ENCODE measurements at regions not wholly inside any gene's neighbourhood (a gene's known extent, or its start where the extent isn't known, plus 50 kb on each side); places are given as distances from the start of the nearest gene placed in this dataset.

- H2AK5ac ChIP-seq (ENCODE audit: low read depth, low read length): no peak overlapping the region
- ATAC-seq (ENCODE audit: low read depth) (no peak), DNase-seq (no peak)
- no peaks in the 10 kb centered on the region for H3K9me3 ChIP-seq (ENCODE audit: control insufficient read depth, insufficient read depth, low read length)
- H3K4me1 ChIP-seq (ENCODE audit: control insufficient read depth, insufficient read depth, low read length): no peaks in the 10 kb centered on the region
- no peak overlapping the region for H3K4ac ChIP-seq (ENCODE audit: low read depth, low read length)
- no peak overlapping the region for H2AFZ ChIP-seq (replicated peaks; ENCODE audit: low read length, poor library complexity)
- H3K9ac ChIP-seq (ENCODE audit: low read depth, low read length): no peak overlapping the region
- no peak overlapping the region for H4K8ac ChIP-seq (ENCODE audit: low read depth in 2 of 2, low read length in 2 of 2)
- H2BK5ac ChIP-seq (ENCODE audit: low read depth, low read length, poor library complexity, severe bottlenecking): no peak overlapping the region
- dilution Hi-C loops (cut with HindIII; ENCODE audit: low sequenced_read_pairs, unreplicated experiment) (no loop called here), intact Hi-C loops (cut with micrococcal nuclease) (no loop called here), in situ Hi-C loops (cut with MboI; ENCODE audit: low sequenced_read_pairs) (no loop called here)
- no peaks in the 10 kb centered on the region for H3K9me1 ChIP-seq (ENCODE audit: insufficient read depth, low read length)
- no peak overlapping the region for H4K91ac ChIP-seq (ENCODE audit: insufficient read depth, low read depth, low read length)
- ChIA-PET POLR2A (ENCODE audit: unreplicated experiment) (no interaction called here), CTCF (no interaction called here)
- no peak overlapping the region for H3K4me2 ChIP-seq (ENCODE audit: low read depth, low read length)
- no peak overlapping the region for H3K56ac ChIP-seq (ENCODE audit: extremely low read depth, insufficient read depth, low read length)
- H4K20me1 ChIP-seq (ENCODE audit: insufficient read depth, low read length): no peaks in the 10 kb centered on the region
- no TSS peak for BruUV-seq (replicated peaks)
- H3K27me3 ChIP-seq (ENCODE audit: control insufficient read depth, insufficient read depth, low read length): peaks cover 7% of the 10 kb centered on the region; the same call in 1 of the 2 replicates
- H2BK20ac ChIP-seq (ENCODE audit: low read depth, low read length): no peak overlapping the region
- TF ChIP-seq MXI1 (IDR thresholded peaks at IDR 0.05; ENCODE audit: borderline replicate concordance, low read depth, low read length) (no peak), BHLHE40 (IDR thresholded peaks at IDR 0.05; ENCODE audit: low read depth, low read length) (no peak), RAD21 (IDR thresholded peaks at IDR 0.05; ENCODE audit: low read length) (no peak), POLR2A (IDR thresholded peaks at IDR 0.05; ENCODE audit: low read depth, low read length) (no peak), MAFK (IDR thresholded peaks at IDR 0.05; ENCODE audit: low read depth, low read length) (no peak), FOS (IDR thresholded peaks at IDR 0.05; ENCODE audit: low read depth, low read length) (no peak), CEBPB (IDR thresholded peaks at IDR 0.05; ENCODE audit: low read depth, low read length) (no peak), SMC3 (IDR thresholded peaks at IDR 0.05; ENCODE audit: low read depth, low read length) (no peak), USF2 (IDR thresholded peaks at IDR 0.05; ENCODE audit: low read depth, low read length) (no peak), RFX5 (IDR thresholded peaks at IDR 0.05; ENCODE audit: low read depth, low read length) (no peak), MAZ (IDR thresholded peaks at IDR 0.05; ENCODE audit: borderline replicate concordance, low read depth, low read length) (no peak), CTCF (conservative IDR thresholded peaks at IDR 0.05; ENCODE audit: low read depth, low read length) (no peak), CHD1 (IDR thresholded peaks at IDR 0.05; ENCODE audit: low read depth, low read length) (no peak), NFE2L2 (IDR thresholded peaks at IDR 0.05; ENCODE audit: low read depth, low read length) (no peak), ELK1 (IDR thresholded peaks at IDR 0.05; ENCODE audit: borderline replicate concordance, low read depth, low read length) (no peak)
- H3K27ac ChIP-seq (ENCODE audit: insufficient read depth, low read length): no peak overlapping the region
- no peak overlapping the region for H3K23ac ChIP-seq (ENCODE audit: low read depth, low read length)
- H3K4me3 ChIP-seq (ENCODE audit: insufficient read depth, low read depth, low read length): no peak overlapping the region
- H2BK15ac ChIP-seq (ENCODE audit: low read depth, low read length): no peak overlapping the region
- no peaks in the 10 kb centered on the region for H3K79me1 ChIP-seq (ENCODE audit: low read depth in 1 of 2, low read length in 2 of 2)
- no peaks in the 10 kb centered on the region for H3K36me3 ChIP-seq (ENCODE audit: control insufficient read depth, insufficient read depth, low read length)
- WGBS, 2 experiments (ENCODE audit: extremely low coverage in 2 of 2, insufficient read length in 1 of 2): no CpG with 5 or more reads among the region's 3 CpGs
- no peak overlapping the region for H2AK9ac ChIP-seq (replicated peaks; ENCODE audit: low read depth, low read length, poor library complexity)
- no peak overlapping the region for H2BK120ac ChIP-seq (ENCODE audit: low read depth, low read length)
- no peak overlapping the region for H3K14ac ChIP-seq (replicated peaks; ENCODE audit: low read depth, low read length)
- H4K5ac ChIP-seq (ENCODE audit: low read depth, low read length): no peak overlapping the region
- no peak overlapping the region for H3K18ac ChIP-seq (ENCODE audit: low read depth, low read length)
Measured at GRCh38 chr18:25771796-25772195, 318.6 kb downstream of the SS18 start.

Measured in IMR-90 (cell line).